Ovary (tissue), 1 donor: ENCODE measurements at regions not wholly inside any gene's neighbourhood (a gene's known extent, or its start where the extent isn't known, plus 50 kb on each side); places are given as distances from the start of the nearest gene placed in this dataset.

Experiments used
- EP300 ChIP-seq: sonication (generic); formaldehyde crosslinking; IDR thresholded peaks from one replicate; pipeline ENCODE4 v1.6.1; 2017; ENCODE audit warnings: antibody characterized with exemption
- POLR2A ChIP-seq: fragments of 450-650 bp; IDR thresholded peaks from one replicate; pipeline ENCODE4 v1.6.1; 2017; ENCODE audit warnings: antibody characterized with exemption, mild to moderate bottlenecking, moderate library complexity

DNA sequence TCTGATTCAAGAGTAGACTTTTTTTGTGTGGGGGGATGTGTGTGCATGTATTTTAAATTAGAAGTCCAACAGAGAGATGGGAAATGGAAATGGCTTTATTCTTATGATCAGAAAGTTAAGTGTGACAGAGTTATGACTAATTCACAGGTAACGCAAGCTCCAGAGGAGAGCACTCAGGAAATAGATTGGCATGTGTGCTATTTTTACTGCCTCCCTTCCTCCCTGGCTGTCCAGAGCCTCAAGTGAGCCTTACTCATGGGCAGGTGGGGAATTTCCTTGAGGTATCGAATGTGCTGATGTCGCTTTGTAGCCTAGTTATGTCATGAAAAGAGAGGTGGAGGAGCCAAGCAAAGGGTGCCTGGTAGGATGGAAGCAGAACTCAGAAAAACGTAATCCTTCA lies 70.3 kb upstream of the BDNF start:
- no peak for TF ChIP-seq POLR2A
- no peak for TF ChIP-seq EP300
